Panc1 (cell line): ENCODE measurements at regions not wholly inside any gene's neighbourhood (a gene's known extent, or its start where the extent isn't known, plus 50 kb on each side); places are given as distances from the start of the nearest gene placed in this dataset.

Experiments used
- TCF7L2 ChIP-seq: IDR thresholded peaks from 2 replicates; pipeline ENCODE4 v1.6.1; 2011; ENCODE audit warnings: mild to moderate bottlenecking, low read depth, low read length, inconsistent platforms
- TF ChIP-seq, protein P1 (sequence below): fragments of 450-650 bp; IDR thresholded peaks from 2 replicates; pipeline ENCODE4 v1.5.1; 2017; ENCODE audit warnings: mild to moderate bottlenecking
- TF ChIP-seq, protein P2 (sequence below), 2 experiments: IDR thresholded peaks; 2 replicates each; pipeline ENCODE4 v1.6.1; 2011 to 2012; ENCODE audit warnings: low read depth in 2 of 2, control low read depth in 1 of 2, low read length in 1 of 2, mild to moderate bottlenecking in 1 of 2, moderate library complexity in 1 of 2; ENCODE audit not compliant: insufficient read depth in 1 of 2

DNA sequence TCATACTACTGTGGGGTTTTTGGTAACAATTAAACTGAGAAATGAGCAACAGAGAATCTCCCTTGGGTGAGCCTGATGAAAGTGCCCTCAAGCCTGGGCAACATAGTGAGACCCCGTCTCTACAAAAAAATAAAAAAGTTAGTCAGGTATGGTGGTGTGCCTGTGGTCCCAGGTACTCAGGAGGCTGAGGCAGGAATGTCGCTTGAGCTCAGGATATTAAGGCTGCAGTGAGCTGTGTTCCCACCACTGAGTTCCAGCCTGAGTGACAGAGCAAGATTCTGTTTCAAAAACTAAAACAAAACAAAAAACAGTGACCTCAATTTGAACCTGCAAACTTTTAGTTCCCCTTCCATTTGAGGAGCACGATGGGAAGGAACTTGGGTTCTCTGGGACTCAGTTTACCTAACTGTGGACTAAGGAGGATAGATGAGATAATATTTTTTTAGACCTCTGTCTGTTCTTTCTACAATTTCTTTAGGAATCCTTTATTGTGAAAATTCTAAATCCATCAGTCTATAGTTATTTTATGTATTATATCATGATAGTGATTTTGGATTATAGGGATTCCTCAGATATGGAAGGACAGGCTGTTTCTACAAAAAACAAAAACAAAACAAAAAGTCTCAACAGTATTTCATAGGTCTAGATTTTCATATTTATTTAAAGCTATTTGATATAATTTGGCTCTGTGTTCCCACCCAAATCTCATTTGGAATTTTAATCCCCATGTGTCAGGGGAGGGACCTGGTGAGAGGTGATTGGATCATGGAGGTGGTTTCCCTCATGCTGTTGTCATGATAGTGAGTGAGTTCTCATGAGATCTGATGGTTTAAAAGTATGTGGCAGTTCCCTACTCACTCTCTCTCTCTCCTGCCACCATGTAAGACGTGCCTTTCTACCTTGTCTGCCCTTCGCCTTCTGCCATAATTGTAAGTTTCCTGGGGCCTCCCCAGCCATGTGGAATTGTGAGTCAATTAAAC lies 178.6 kb downstream of the MYCN start:
- TF ChIP-seq, protein P1, sequence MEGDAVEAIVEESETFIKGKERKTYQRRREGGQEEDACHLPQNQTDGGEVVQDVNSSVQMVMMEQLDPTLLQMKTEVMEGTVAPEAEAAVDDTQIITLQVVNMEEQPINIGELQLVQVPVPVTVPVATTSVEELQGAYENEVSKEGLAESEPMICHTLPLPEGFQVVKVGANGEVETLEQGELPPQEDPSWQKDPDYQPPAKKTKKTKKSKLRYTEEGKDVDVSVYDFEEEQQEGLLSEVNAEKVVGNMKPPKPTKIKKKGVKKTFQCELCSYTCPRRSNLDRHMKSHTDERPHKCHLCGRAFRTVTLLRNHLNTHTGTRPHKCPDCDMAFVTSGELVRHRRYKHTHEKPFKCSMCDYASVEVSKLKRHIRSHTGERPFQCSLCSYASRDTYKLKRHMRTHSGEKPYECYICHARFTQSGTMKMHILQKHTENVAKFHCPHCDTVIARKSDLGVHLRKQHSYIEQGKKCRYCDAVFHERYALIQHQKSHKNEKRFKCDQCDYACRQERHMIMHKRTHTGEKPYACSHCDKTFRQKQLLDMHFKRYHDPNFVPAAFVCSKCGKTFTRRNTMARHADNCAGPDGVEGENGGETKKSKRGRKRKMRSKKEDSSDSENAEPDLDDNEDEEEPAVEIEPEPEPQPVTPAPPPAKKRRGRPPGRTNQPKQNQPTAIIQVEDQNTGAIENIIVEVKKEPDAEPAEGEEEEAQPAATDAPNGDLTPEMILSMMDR: no peak
- TF ChIP-seq, protein P2, sequence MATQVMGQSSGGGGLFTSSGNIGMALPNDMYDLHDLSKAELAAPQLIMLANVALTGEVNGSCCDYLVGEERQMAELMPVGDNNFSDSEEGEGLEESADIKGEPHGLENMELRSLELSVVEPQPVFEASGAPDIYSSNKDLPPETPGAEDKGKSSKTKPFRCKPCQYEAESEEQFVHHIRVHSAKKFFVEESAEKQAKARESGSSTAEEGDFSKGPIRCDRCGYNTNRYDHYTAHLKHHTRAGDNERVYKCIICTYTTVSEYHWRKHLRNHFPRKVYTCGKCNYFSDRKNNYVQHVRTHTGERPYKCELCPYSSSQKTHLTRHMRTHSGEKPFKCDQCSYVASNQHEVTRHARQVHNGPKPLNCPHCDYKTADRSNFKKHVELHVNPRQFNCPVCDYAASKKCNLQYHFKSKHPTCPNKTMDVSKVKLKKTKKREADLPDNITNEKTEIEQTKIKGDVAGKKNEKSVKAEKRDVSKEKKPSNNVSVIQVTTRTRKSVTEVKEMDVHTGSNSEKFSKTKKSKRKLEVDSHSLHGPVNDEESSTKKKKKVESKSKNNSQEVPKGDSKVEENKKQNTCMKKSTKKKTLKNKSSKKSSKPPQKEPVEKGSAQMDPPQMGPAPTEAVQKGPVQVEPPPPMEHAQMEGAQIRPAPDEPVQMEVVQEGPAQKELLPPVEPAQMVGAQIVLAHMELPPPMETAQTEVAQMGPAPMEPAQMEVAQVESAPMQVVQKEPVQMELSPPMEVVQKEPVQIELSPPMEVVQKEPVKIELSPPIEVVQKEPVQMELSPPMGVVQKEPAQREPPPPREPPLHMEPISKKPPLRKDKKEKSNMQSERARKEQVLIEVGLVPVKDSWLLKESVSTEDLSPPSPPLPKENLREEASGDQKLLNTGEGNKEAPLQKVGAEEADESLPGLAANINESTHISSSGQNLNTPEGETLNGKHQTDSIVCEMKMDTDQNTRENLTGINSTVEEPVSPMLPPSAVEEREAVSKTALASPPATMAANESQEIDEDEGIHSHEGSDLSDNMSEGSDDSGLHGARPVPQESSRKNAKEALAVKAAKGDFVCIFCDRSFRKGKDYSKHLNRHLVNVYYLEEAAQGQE (IDR thresholded peaks at IDR 0.05; ENCODE audit: insufficient read depth in 1 of 2, low read depth in 2 of 2, low read length in 1 of 2): no peak
- TF ChIP-seq TCF7L2: no peak
